ENCODE measurements at regions not wholly inside any gene's neighbourhood (a gene's known extent, or its start where the extent isn't known, plus 50 kb on each side); places are given as distances from the start of the nearest gene placed in this dataset.

DNA sequence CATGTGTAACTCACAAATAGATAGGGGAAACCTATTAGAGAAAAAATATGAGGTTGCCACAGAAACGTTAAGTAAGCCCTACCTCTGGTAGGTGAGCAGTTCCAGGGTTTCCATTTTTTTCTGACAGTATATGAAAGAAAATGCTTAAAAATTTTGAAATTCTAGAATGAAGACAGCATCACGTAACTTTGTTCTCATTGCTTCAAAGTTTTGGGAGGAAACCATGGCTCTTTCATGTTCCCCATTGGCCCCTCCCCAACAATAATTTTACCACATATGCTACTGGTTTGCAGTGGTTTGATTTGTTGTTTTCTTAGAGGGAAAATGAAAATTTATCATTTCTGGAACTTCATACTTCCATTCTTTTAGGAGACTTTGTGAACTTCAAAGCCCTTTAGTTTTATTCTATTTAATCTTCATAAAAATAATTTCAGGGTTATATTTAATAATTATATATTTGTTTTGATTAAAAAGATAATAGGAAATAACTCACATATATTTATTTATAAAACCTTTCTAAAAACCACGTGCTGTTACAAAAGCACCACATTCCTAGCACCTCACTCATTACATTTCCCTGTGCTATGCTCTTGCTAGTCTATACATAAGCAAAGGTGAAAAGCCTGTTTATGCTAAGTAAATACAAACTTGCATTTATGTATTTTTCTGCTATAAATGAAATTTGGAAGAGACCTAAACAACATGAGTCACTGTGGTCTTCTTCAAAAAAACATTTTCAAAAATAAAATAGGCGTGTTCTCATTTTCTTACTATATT is 113.4 kb downstream of the CASP12 start:
- TF ChIP-seq, protein P1, sequence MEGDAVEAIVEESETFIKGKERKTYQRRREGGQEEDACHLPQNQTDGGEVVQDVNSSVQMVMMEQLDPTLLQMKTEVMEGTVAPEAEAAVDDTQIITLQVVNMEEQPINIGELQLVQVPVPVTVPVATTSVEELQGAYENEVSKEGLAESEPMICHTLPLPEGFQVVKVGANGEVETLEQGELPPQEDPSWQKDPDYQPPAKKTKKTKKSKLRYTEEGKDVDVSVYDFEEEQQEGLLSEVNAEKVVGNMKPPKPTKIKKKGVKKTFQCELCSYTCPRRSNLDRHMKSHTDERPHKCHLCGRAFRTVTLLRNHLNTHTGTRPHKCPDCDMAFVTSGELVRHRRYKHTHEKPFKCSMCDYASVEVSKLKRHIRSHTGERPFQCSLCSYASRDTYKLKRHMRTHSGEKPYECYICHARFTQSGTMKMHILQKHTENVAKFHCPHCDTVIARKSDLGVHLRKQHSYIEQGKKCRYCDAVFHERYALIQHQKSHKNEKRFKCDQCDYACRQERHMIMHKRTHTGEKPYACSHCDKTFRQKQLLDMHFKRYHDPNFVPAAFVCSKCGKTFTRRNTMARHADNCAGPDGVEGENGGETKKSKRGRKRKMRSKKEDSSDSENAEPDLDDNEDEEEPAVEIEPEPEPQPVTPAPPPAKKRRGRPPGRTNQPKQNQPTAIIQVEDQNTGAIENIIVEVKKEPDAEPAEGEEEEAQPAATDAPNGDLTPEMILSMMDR (IDR thresholded peaks at IDR 0.05), result no peak
- no peak for TF ChIP-seq POLR2A (IDR thresholded peaks at IDR 0.05; ENCODE audit: low read depth)
- no peak for TF ChIP-seq POLR2AphosphoS5 (IDR thresholded peaks at IDR 0.05)

Data from esophagus muscularis mucosa (tissue), 3 donors.